B cell (primary cell): ENCODE measurements at regions not wholly inside any gene's neighbourhood (a gene's known extent, or its start where the extent isn't known, plus 50 kb on each side); places are given as distances from the start of the nearest gene placed in this dataset.

Source experiments
- ATAC-seq: fragments of 200-7000 bp; cut with Tn5 transposase; one replicate; pipeline ENCODE4 v1.10.0; 2021; ENCODE audit warnings: low read depth, mild to moderate bottlenecking, moderate number of reproducible peaks, moderate library complexity
- CTCF ChIA-PET: fragments of 350-600 bp; sonication (Branson Sonifier 250); formaldehyde crosslinking; loops from one replicate; lab custom pipeline; 2021; ENCODE audit warnings: antibody characterized with exemption, inconsistent platforms; lab: Charles Lee
- POLR2A ChIA-PET: fragments of 350-600 bp; sonication (Branson Sonifier 250); formaldehyde crosslinking; loops from one replicate; lab custom pipeline; 2021; ENCODE audit warnings: antibody characterized with exemption; lab: Charles Lee
- DNase-seq: peaks from one replicate; pipeline ENCODE4 v3.0.0; 2013
- H2AFZ ChIP-seq: 2 replicates; pipeline ENCODE4 v1.6.1; 2012; ENCODE audit warnings: mild to moderate bottlenecking, low read depth, low read length; ENCODE audit not compliant: insufficient read depth, poor library complexity, severe bottlenecking
- H3K27ac ChIP-seq, 2 donors: 1 replicate in 1 of 2; 2 replicates in 1 of 2; pipeline ENCODE4 v1.5.1; 2012 to 2013; ENCODE audit warnings: low read length in 2 of 2, mild to moderate bottlenecking in 2 of 2, moderate library complexity in 1 of 2
- H3K27me3 ChIP-seq, 4 experiments: fragments of 200-600 bp in 1 of 4; sonication (generic) in 1 of 4; replicated peaks in 1 of 4; 1 replicate in 2 of 4; 2 replicates in 2 of 4; pipeline versions ENCODE4 v1.6.1 to v1.7.0; 2013 to 2016; ENCODE audit warnings: low read length in 3 of 4, mild to moderate bottlenecking in 2 of 4, mixed read lengths in 1 of 4, moderate library complexity in 1 of 4; ENCODE audit not compliant: insufficient read depth in 4 of 4, control insufficient read depth in 3 of 4; ENCODE audit errors: control extremely low read depth in 1 of 4
- H3K36me3 ChIP-seq, 2 experiments: replicated peaks in 1 of 2; 1 replicate in 1 of 2; 2 replicates in 1 of 2; pipeline versions ENCODE4 v1.6.1 to v1.7.1; 2013; ENCODE audit warnings: low read length in 1 of 2; ENCODE audit not compliant: insufficient read depth in 2 of 2, control insufficient read depth in 1 of 2; ENCODE audit errors: control extremely low read depth in 1 of 2, extremely low read depth in 1 of 2
- H3K4me1 ChIP-seq, 2 donors: fragments of 200-600 bp in 1 of 2; sonication (generic) in 1 of 2; 1 replicate in 1 of 2; 2 replicates in 1 of 2; pipeline versions ENCODE4 v1.5.1 to v1.6.1; 2013 to 2017; ENCODE audit warnings: low read length in 2 of 2; ENCODE audit not compliant: control insufficient read depth in 2 of 2, insufficient read depth in 2 of 2
- H3K4me2 ChIP-seq: replicated peaks from 2 replicates; pipeline ENCODE3; 2012; ENCODE audit warnings: mild to moderate bottlenecking, low read depth, low read length; ENCODE audit not compliant: poor library complexity, severe bottlenecking
- H3K4me3 ChIP-seq, 5 experiments: fragments of 200-600 bp in 1 of 5; sonication (generic) in 1 of 5; 1 replicate in 3 of 5; 2 replicates in 2 of 5; pipeline versions ENCODE4 v1.5.1 to v1.7.0; 2011 to 2016; ENCODE audit warnings: low read length in 4 of 5, mild to moderate bottlenecking in 4 of 5, low read depth in 2 of 5, control low read depth in 1 of 5, moderate library complexity in 1 of 5; ENCODE audit not compliant: insufficient read depth in 1 of 5; ENCODE audit errors: control extremely low read depth in 1 of 5, extremely low read depth in 1 of 5
- H3K79me2 ChIP-seq: fragments of 200-600 bp; sonication (generic); one replicate; pipeline ENCODE4 v1.6.0; 2016; ENCODE audit warnings: low read length; ENCODE audit not compliant: control insufficient read depth, insufficient read depth
- H3K9ac ChIP-seq: fragments of 200-600 bp; sonication (generic); 2 replicates; pipeline ENCODE4 v1.6.1; 2017; ENCODE audit warnings: mild to moderate bottlenecking, low read length, moderate library complexity
- H3K9me3 ChIP-seq, 3 donors: one replicate each; pipeline versions ENCODE4 v1.6.1 to v1.7.1; 2013; ENCODE audit warnings: low read length in 2 of 3; ENCODE audit not compliant: control insufficient read depth in 2 of 3, insufficient read depth in 1 of 3; ENCODE audit errors: control extremely low read depth in 1 of 3
- H4K20me1 ChIP-seq: 2 replicates; pipeline ENCODE4 v1.6.0; 2012; ENCODE audit warnings: mild to moderate bottlenecking, low read length; ENCODE audit not compliant: insufficient read depth, control insufficient read depth, poor library complexity, severe bottlenecking
- H3K27ac Mint-ChIP-seq: one replicate; pipeline ENCODE4 v1.8.0; 2021; ENCODE audit warnings: mixed read lengths
- H3K27me3 Mint-ChIP-seq: one replicate; pipeline ENCODE4 v1.8.0; 2021; ENCODE audit warnings: mixed read lengths
- H3K4me1 Mint-ChIP-seq: one replicate; pipeline ENCODE4 v1.8.0; 2021; ENCODE audit warnings: mixed read lengths
- H3K4me3 Mint-ChIP-seq: one replicate; pipeline ENCODE4 v1.8.0; 2021; ENCODE audit warnings: mixed read lengths
- H3K9me3 Mint-ChIP-seq: one replicate; pipeline ENCODE4 v1.8.0; 2022; ENCODE audit warnings: mixed read lengths; ENCODE audit not compliant: insufficient read depth
- EZH2 ChIP-seq: IDR thresholded peaks from 2 replicates; pipeline ENCODE4 v1.6.1; 2012; ENCODE audit warnings: borderline replicate concordance, low read depth, mild to moderate bottlenecking, moderate library complexity, low read length; ENCODE audit not compliant: insufficient read depth, poor library complexity, severe bottlenecking
- WGBS: methylation state at CpG from one replicate; pipeline ENCODE4 v1.1.5; 2013; ENCODE audit warnings: missing lambda C conversion rate; ENCODE audit not compliant: insufficient coverage; 5-methylcytosine and 5-hydroxymethylcytosine counted together
- intact Hi-C: fragments of 100-400 bp; cut with micrococcal nuclease; formaldehyde crosslinking; loops from one replicate; pipeline ENCODE4 v1.10.0; 2022
- TF ChIP-seq, protein P1 (sequence below): fragments of 200-600 bp; IDR thresholded peaks from one replicate; pipeline ENCODE4 v1.8.0; 2022; ENCODE audit warnings: antibody characterized with exemption, mild to moderate bottlenecking

- Histone ChIP-seq H3K36me3 (no peaks in the 10 kb centered on the region), H3K9me3 (no peaks in the 10 kb centered on the region), H3K4me2 (no peak overlapping the region), H3K9ac (no peak overlapping the region), H2AFZ (no peak overlapping the region), H3K27me3 (no peaks in the 10 kb centered on the region), H4K20me1 (no peaks in the 10 kb centered on the region), H3K79me2 (no peaks in the 10 kb centered on the region), H3K4me1 (no peaks in the 10 kb centered on the region), H3K27ac (no peak overlapping the region), H3K4me3 (no peak overlapping the region)
- ChIA-PET CTCF (no interaction called here), POLR2A (no interaction called here)
- Mint-ChIP-seq H3K4me1 (no peaks in the 10 kb centered on the region), H3K27me3 (no peaks in the 10 kb centered on the region), H3K4me3 (no peak overlapping the region), H3K27ac (no peak overlapping the region), H3K9me3 (no peaks in the 10 kb centered on the region)
- ATAC-seq (no peak), DNase-seq (no peak)
- WGBS, result 80% methylated on average over 5 of the region's 7 CpGs
- TF ChIP-seq, protein P1, sequence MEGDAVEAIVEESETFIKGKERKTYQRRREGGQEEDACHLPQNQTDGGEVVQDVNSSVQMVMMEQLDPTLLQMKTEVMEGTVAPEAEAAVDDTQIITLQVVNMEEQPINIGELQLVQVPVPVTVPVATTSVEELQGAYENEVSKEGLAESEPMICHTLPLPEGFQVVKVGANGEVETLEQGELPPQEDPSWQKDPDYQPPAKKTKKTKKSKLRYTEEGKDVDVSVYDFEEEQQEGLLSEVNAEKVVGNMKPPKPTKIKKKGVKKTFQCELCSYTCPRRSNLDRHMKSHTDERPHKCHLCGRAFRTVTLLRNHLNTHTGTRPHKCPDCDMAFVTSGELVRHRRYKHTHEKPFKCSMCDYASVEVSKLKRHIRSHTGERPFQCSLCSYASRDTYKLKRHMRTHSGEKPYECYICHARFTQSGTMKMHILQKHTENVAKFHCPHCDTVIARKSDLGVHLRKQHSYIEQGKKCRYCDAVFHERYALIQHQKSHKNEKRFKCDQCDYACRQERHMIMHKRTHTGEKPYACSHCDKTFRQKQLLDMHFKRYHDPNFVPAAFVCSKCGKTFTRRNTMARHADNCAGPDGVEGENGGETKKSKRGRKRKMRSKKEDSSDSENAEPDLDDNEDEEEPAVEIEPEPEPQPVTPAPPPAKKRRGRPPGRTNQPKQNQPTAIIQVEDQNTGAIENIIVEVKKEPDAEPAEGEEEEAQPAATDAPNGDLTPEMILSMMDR, result no peak
- TF ChIP-seq EZH2, result no peak
- intact Hi-C loops, result no loop called here
These were observed 545.9 kb upstream of the MIR17HG start for GRCh38 chr13:90801621-90802020.

DNA sequence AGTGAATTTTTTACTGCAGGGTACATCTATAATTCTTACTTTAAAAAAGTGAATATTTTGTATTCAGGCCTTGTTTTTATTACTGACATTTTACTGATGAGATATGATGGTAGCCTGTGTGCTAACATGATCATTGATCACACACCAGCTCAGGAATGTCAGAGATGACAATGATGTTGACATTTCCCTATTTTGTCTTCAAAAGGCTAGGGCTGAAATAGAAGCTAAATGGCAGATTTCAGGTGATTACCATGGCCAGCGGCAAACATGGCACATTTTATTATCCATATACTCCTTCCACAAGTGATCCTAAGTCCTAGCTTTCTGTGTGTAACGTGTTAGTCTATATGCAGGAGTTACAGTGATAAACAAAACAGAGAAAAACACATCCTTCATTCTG is 544.3 kb upstream of the MIR17HG start:
- Histone ChIP-seq H4K20me1 (no peaks in the 10 kb centered on the region), H2AFZ (no peak overlapping the region), H3K9me3 (no peaks in the 10 kb centered on the region), H3K4me2 (no peak overlapping the region), H3K36me3 (no peaks in the 10 kb centered on the region), H3K27me3 (no peaks in the 10 kb centered on the region), H3K79me2 (no peaks in the 10 kb centered on the region), H3K4me1 (no peaks in the 10 kb centered on the region), H3K9ac (no peak overlapping the region), H3K27ac (no peak overlapping the region), H3K4me3 (no peak overlapping the region)
- TF ChIP-seq, protein P1, result no peak
- no peak for TF ChIP-seq EZH2
- intact Hi-C loops, result no loop called here
- DNase-seq (no peak), ATAC-seq (no peak)
- no CpG with 5 or more reads among the region's 2 CpGs for WGBS
- ChIA-PET POLR2A (no interaction called here), CTCF (no interaction called here)
- no peak overlapping the region for H3K4me3 Mint-ChIP-seq
- H3K27me3 Mint-ChIP-seq, result no peaks in the 10 kb centered on the region
- no peaks in the 10 kb centered on the region for H3K4me1 Mint-ChIP-seq
- H3K9me3 Mint-ChIP-seq, result no peaks in the 10 kb centered on the region
- no peak overlapping the region for H3K27ac Mint-ChIP-seq
